MM.1S (cell line): ENCODE measurements at regions not wholly inside any gene's neighbourhood (a gene's known extent, or its start where the extent isn't known, plus 50 kb on each side); places are given as distances from the start of the nearest gene placed in this dataset.
"Not testable (repeated sequence)": the region's sequence is repeated elsewhere in the genome, so short reads cannot be mapped to it uniquely, and the experiment has no call there.

Experiments used
- DNase-seq: peaks from one replicate; pipeline ENCODE4 v3.0.0-alpha.2; 2015
- H2AFZ ChIP-seq: fragments of 300-600 bp; sonication (generic); 2 replicates; pipeline ENCODE4 v1.6.0; 2016; ENCODE audit warnings: antibody characterized with exemption, low read length
- H3F3A ChIP-seq: fragments of 300-600 bp; sonication (generic); 2 replicates; pipeline ENCODE4 v1.6.1; 2016; ENCODE audit warnings: mild to moderate bottlenecking, antibody characterized with exemption, low read length, moderate library complexity, mixed read lengths; ENCODE audit not compliant: insufficient read depth
- H3K27ac ChIP-seq: fragments of 300-600 bp; sonication (generic); 2 replicates; pipeline ENCODE4 v1.5.1; 2016; ENCODE audit warnings: mild to moderate bottlenecking, low read length
- H3K27me3 ChIP-seq: fragments of 300-600 bp; sonication (generic); replicated peaks from 2 replicates; pipeline ENCODE4 v1.6.0; 2016; ENCODE audit warnings: low read length; ENCODE audit not compliant: insufficient read depth
- H3K36me3 ChIP-seq: fragments of 300-600 bp; sonication (generic); replicated peaks from 2 replicates; pipeline ENCODE4 v1.6.1; 2016; ENCODE audit warnings: mild to moderate bottlenecking, low read length, mixed read lengths; ENCODE audit not compliant: insufficient read depth
- H3K4me1 ChIP-seq: fragments of 300-600 bp; sonication (generic); 2 replicates; pipeline ENCODE4 v1.6.1; 2016; ENCODE audit warnings: low read length, mixed read lengths
- H3K4me2 ChIP-seq: fragments of 300-600 bp; sonication (generic); 2 replicates; pipeline ENCODE4 v1.6.0; 2016; ENCODE audit warnings: low read depth, low read length
- H3K4me3 ChIP-seq: fragments of 300-600 bp; sonication (generic); 2 replicates; pipeline ENCODE4 v1.5.1; 2016; ENCODE audit warnings: low read length, mixed read lengths
- H3K79me2 ChIP-seq: fragments of 300-600 bp; sonication (generic); 2 replicates; pipeline ENCODE4 v1.6.1; 2016; ENCODE audit warnings: mixed run types, low read length, mixed read lengths
- H3K9ac ChIP-seq: fragments of 300-600 bp; sonication (generic); 2 replicates; pipeline ENCODE4 v1.6.1; 2016; ENCODE audit warnings: low read length, mixed read lengths
- H3K9me2 ChIP-seq: fragments of 300-600 bp; sonication (generic); replicated peaks from 2 replicates; pipeline ENCODE4 v1.6.1; 2016; ENCODE audit warnings: mild to moderate bottlenecking, low read length, mixed read lengths; ENCODE audit not compliant: insufficient read depth
- H3K9me3 ChIP-seq: fragments of 300-600 bp; sonication (generic); replicated peaks from 2 replicates; pipeline ENCODE4 v1.6.1; 2016; ENCODE audit warnings: mild to moderate bottlenecking, low read length, mixed read lengths; ENCODE audit not compliant: insufficient read depth
- H4K20me1 ChIP-seq: fragments of 300-600 bp; sonication (generic); 2 replicates; pipeline ENCODE4 v1.6.1; 2016; ENCODE audit warnings: mild to moderate bottlenecking, low read length, moderate library complexity, mixed read lengths; ENCODE audit not compliant: insufficient read depth
- EZH2 ChIP-seq: fragments of 300-600 bp; sonication (generic); optimal IDR thresholded peaks from 2 replicates; pipeline ENCODE3; 2017; ENCODE audit warnings: low read depth, mild to moderate bottlenecking, antibody characterized with exemption, low read length, mixed read lengths
- EZH2phosphoT487 ChIP-seq: fragments of 300-600 bp; sonication (generic); IDR thresholded peaks from 2 replicates; pipeline ENCODE4 v1.6.1; 2018; ENCODE audit warnings: antibody characterized with exemption, low read length
- TF ChIP-seq, protein P1 (sequence below): fragments of 300-600 bp; sonication (generic); IDR thresholded peaks from 2 replicates; pipeline ENCODE4 v1.5.1; 2016; ENCODE audit warnings: antibody characterized with exemption, low read length, mixed read lengths

DNA sequence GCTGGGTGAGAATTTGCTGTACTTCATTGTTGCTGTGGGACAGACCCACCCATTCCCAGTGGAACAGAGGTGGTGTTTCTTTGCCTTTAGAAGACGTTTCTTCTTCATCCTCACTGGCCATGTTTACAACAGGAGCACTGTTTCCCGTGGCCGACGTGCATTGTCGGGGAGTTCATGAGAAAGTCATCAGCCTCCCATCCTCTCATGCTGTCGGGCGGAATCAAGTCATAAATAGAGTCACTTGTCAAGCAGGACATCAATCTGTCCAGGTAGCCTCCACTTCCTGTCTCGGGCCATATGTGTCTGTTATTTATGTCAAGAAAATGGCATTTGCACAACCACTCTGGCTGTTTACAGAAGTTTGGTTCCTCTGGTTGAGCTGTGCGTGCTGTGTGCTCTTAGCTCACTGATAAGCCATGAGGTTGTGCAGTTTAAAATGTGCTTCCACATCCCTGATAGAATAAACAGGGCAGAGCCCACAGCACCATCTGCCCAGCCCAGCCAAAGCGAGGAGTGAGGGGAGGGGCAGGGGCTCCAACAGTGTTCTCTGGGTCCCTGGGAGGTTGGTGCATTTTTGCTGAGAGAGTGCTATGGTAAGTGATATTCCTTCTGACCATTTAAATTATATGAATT is 401.9 kb upstream of the IRX2 start:
- no peak for DNase-seq
- H3F3A ChIP-seq = no peaks in the 10 kb centered on the region
- H3K79me2 ChIP-seq = no peaks in the 10 kb centered on the region
- H3K36me3 ChIP-seq = no peaks in the 10 kb centered on the region
- H4K20me1 ChIP-seq = no peaks in the 10 kb centered on the region
- H3K27me3 ChIP-seq = no peaks in the 10 kb centered on the region
- no peaks in the 10 kb centered on the region for H3K9me3 ChIP-seq
- TF ChIP-seq, protein P1, sequence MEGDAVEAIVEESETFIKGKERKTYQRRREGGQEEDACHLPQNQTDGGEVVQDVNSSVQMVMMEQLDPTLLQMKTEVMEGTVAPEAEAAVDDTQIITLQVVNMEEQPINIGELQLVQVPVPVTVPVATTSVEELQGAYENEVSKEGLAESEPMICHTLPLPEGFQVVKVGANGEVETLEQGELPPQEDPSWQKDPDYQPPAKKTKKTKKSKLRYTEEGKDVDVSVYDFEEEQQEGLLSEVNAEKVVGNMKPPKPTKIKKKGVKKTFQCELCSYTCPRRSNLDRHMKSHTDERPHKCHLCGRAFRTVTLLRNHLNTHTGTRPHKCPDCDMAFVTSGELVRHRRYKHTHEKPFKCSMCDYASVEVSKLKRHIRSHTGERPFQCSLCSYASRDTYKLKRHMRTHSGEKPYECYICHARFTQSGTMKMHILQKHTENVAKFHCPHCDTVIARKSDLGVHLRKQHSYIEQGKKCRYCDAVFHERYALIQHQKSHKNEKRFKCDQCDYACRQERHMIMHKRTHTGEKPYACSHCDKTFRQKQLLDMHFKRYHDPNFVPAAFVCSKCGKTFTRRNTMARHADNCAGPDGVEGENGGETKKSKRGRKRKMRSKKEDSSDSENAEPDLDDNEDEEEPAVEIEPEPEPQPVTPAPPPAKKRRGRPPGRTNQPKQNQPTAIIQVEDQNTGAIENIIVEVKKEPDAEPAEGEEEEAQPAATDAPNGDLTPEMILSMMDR = no peak
- TF ChIP-seq EZH2 = no peak
- no peak for TF ChIP-seq EZH2phosphoT487
- no peak overlapping the region for H3K27ac ChIP-seq
- H3K4me1 ChIP-seq = no peaks in the 10 kb centered on the region
- no peak overlapping the region for H3K4me2 ChIP-seq
- H3K9me2 ChIP-seq = no peaks in the 10 kb centered on the region
- H3K9ac ChIP-seq = no peak overlapping the region
- H2AFZ ChIP-seq = no peak overlapping the region
- H3K4me3 ChIP-seq = no peak overlapping the region

DNA sequence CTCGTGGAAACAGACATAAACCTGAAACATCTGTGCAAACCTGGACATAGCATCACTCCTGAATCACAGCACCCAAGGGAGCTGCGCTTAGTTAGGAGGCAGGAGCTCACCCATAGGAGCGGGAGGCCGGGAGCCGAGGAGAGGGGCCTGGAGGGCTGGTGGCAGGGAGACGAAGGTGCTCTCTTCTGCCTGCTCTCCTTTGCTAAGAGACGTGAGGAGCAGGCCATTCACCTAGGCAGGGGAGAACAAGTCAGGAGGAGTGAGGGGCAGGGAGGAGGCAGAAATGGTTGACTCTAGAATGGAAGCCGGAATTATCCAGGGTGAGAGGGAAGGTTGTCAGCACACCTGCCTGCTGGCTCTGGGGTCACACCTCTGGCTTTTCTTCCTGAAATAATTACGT is 398.4 kb upstream of the IRX2 start:
- no peak for DNase-seq
- Histone ChIP-seq H3K27ac (no peak overlapping the region), H3K9ac (no peak overlapping the region), H3K36me3 (no peaks in the 10 kb centered on the region), H3K4me2 (no peak overlapping the region), H2AFZ (no peak overlapping the region), H3K79me2 (no peaks in the 10 kb centered on the region), H3K4me1 (no peaks in the 10 kb centered on the region), H3K9me3 (no peaks in the 10 kb centered on the region), H3F3A (no peaks in the 10 kb centered on the region), H3K27me3 (no peaks in the 10 kb centered on the region), H3K4me3 (no peak overlapping the region), H3K9me2 (no peaks in the 10 kb centered on the region), H4K20me1 (no peaks in the 10 kb centered on the region)
- TF ChIP-seq, protein P1 = no peak
- TF ChIP-seq EZH2 (no peak), EZH2phosphoT487 (no peak)

DNA sequence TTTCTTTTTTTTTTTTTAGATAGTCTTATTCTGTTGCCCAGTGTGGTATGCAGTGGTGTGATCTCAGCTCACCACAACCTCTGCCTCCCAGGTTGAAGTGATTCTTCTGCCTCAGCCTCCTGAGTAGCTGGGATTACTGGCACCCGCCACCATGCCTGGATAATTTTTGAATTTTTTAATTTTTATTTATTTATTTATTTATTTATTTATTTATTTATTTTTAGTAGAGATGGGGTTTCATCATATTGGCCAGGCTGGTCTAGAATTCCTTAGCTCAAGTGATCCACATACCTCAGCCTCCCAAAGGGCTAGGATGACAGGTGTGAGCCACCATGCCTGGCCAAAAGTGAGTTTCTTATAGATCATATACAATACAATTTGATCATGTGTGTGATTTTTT is 395.9 kb upstream of the IRX2 start:
- not testable (repeated sequence) for H2AFZ ChIP-seq, H3K4me3 ChIP-seq, DNase-seq, H3K4me1 ChIP-seq, H3K27me3 ChIP-seq, H3K27ac ChIP-seq, H3K9ac ChIP-seq, H4K20me1 ChIP-seq, H3K9me2 ChIP-seq, H3K36me3 ChIP-seq, H3K9me3 ChIP-seq, H3F3A ChIP-seq, H3K4me2 ChIP-seq, H3K79me2 ChIP-seq

DNA sequence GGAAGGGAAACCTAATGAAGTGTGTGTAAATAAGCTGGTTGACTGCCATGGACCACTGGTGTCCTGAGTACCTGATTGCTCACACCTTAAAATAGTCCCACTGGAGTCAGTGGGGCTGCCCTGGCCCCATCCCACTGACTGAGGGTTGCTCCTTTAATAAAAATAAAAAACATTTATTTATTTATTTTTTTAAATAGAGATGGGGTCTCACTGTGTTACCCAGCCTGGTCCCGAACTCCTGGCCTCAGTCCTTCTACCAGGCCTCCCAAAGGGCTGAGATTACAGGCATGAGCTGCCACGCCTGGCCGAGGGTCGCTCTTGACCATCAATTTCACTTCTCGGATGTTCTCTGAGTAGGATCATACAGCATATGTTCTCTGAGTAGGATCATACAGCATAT is 394.2 kb upstream of the IRX2 start:
- Histone ChIP-seq H3F3A (no peaks in the 10 kb centered on the region), H3K4me1 (no peaks in the 10 kb centered on the region), H3K27me3 (no peaks in the 10 kb centered on the region), H3K79me2 (no peaks in the 10 kb centered on the region), H3K4me3 (no peak overlapping the region), H3K36me3 (no peaks in the 10 kb centered on the region), H4K20me1 (no peaks in the 10 kb centered on the region), H3K9me2 (no peaks in the 10 kb centered on the region), H3K9me3 (no peaks in the 10 kb centered on the region), H3K27ac (no peak overlapping the region), H3K4me2 (no peak overlapping the region), H2AFZ (no peak overlapping the region), H3K9ac (no peak overlapping the region)
- TF ChIP-seq EZH2phosphoT487 (no peak), EZH2 (no peak)
- TF ChIP-seq, protein P1 = no peak
- DNase-seq = no peak
